GM20000 (cell line): ENCODE measurements at regions not wholly inside any gene's neighbourhood (a gene's known extent, or its start where the extent isn't known, plus 50 kb on each side); places are given as distances from the start of the nearest gene placed in this dataset.

Experiments used
- DNase-seq: peaks from one replicate; pipeline ENCODE4 v3.0.0; 2012; ENCODE audit warnings: low spot score
- TF ChIP-seq, protein P1 (sequence below): IDR thresholded peaks from 2 replicates; pipeline ENCODE4 v1.5.1; 2012; ENCODE audit warnings: mild to moderate bottlenecking, control low read depth; ENCODE audit errors: extremely low read depth, missing control alignments

DNA sequence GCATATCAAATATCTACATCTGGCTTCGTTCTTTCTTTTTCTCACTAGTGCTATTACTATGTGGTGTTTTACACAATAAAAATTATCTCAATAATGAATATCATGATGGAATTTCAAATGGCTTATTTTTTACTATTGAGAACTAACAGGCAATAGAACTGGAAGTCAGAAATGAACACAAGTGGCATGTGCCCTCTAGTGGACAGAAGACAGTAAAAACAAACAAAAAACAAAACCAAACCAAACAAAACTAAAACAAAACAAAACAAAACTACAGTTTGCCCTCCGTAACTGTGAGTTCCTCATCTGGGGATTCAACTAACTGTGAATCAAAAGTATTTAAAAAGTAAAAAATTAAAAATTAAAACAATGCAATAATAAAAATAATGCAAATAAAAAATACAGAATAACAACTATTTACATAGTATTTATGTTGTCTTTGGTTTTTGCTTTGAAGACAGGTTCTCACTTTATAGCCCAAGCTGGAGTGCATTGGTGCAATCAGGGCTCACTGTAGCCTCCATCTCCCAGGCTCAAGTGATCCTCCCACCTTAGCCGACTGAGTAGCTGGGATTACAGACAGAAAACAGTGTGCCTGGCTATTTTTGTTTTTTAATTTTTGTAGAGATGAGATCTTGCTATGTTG lies 195.6 kb upstream of the TACR3 start:
- DNase-seq = peak; percentile 34
- TF ChIP-seq, protein P1, sequence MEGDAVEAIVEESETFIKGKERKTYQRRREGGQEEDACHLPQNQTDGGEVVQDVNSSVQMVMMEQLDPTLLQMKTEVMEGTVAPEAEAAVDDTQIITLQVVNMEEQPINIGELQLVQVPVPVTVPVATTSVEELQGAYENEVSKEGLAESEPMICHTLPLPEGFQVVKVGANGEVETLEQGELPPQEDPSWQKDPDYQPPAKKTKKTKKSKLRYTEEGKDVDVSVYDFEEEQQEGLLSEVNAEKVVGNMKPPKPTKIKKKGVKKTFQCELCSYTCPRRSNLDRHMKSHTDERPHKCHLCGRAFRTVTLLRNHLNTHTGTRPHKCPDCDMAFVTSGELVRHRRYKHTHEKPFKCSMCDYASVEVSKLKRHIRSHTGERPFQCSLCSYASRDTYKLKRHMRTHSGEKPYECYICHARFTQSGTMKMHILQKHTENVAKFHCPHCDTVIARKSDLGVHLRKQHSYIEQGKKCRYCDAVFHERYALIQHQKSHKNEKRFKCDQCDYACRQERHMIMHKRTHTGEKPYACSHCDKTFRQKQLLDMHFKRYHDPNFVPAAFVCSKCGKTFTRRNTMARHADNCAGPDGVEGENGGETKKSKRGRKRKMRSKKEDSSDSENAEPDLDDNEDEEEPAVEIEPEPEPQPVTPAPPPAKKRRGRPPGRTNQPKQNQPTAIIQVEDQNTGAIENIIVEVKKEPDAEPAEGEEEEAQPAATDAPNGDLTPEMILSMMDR = peak; percentile 59

DNA sequence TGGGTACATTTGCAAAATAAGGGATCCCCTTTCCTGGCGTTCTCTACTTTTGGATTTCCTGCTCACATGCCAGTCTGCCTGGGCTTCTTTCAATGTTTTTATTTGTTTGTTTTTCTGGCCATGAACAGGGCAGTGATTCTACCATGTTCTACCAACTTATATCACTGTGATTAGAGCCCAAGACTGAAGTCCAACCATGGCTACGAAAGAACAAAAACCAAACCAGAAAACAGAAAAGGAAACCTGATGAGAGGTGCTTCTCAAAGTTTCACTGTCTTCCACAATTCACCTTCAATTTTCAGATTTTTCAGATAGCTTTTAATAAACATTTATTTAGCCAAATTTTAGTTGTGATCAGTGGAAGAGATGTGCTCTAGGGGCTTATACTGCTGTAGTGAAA lies 187.6 kb upstream of the TACR3 start:
- TF ChIP-seq, protein P1 = no peak
- no peak for DNase-seq

DNA sequence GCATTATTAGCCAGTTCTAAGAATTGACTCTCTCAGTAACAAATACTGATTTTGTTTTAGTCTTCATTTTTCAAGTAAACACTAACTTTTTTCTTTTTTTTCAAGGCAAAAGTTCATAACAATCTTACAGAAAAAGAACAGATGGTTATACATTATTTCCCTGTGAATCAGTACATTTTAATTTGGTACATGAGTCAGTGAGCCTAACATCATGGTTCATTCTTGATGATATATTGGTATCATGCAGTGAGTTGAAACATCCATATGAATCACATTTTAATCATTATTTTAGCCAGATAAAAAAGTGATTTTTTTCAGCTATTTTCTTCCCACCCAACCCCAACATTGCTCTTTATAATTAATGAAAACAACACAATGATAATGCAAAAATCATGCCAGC lies 184.3 kb upstream of the TACR3 start:
- DNase-seq = no peak
- TF ChIP-seq, protein P1 = no peak

DNA sequence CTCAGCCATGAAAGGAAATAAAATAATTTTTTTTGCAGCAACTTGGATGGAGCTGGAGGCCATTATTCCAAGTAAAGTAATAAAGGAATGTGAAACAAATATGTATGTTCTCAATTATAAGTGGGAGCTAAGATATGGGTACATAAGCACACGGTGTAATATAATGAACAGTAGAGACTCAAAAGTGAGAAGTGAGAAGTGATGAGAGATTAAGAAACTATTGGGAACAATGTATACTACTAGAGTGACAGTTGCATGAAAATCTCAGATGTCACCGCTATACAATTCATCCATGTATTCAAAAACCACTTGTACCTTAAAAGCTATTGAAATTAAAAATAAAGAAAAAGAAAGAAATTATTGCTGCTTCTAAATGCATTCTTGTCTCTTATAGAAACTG lies 182.9 kb upstream of the TACR3 start:
- DNase-seq = no peak
- TF ChIP-seq, protein P1 = no peak

DNA sequence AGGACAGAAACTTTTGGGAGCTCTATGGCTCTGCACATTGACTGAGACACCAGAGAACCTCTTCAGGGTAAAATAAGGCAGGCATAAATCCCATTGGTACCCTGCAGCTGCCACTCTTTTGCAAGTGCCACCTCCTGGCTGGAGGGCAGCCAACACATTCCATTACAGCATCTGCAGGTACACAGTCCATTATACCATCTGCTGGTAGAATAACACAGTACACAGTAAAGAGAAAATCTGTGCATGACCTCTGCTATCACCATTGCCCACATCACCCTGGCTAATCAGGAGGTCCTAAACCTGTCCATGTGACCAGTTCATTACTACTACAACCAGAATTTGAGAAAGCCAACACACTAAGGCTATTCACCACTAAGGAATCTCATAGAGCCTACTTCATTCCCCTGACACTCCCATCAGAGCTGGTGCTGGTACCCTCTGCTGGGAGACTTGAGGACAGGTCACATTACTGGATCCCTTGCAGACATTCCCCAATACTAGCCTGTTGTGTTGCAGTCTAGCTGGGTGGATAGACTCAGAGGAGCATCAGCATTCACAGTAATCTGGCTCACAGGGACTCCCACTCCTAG lies 176.2 kb upstream of the TACR3 start:
- DNase-seq = no peak

DNA sequence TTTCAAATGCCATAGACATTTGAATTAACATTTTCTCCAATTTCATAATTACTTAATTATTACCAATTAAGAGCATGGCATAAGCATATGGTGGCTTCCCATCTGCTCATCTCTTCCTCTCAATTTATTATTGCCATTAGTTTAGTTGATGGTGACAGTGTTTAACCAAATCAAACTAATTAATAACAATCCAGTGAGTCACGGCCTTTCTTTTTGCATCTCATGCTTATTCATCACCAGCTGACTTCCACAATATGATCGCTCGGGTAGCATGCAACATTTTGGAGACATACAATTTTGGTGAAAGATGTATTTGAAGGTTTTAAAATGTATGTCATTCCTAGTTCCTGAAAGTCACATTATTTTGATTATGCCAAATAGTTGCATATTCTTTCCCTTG lies 172.8 kb upstream of the TACR3 start:
- TF ChIP-seq, protein P1 = no peak
- DNase-seq = no peak

More for the DNA sequence above, 176.2 kb upstream of the TACR3 start:
- TF ChIP-seq, protein P1 = no peak

DNA sequence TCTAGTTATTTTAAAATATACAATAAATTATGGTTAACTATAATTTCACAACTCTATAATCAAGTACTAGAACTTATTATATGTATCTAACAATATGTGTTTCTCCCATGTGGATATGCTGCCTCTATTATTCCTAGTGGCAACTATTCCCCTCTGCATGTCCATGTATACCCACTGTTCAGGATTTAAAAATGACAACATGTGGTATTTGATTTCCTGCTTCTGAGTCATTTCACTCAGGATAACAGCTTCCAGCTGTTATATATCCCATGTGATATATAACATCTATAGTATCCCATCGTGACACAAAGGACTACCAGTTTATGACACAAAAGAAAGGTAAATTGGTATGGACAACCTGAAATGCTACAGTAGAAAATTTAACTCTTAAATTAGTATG lies 167.4 kb upstream of the TACR3 start:
- TF ChIP-seq, protein P1 = no peak
- DNase-seq = no peak
